ENCODE measurements at regions not wholly inside any gene's neighbourhood (a gene's known extent, or its start where the extent isn't known, plus 50 kb on each side); places are given as distances from the start of the nearest gene placed in this dataset.

DNA sequence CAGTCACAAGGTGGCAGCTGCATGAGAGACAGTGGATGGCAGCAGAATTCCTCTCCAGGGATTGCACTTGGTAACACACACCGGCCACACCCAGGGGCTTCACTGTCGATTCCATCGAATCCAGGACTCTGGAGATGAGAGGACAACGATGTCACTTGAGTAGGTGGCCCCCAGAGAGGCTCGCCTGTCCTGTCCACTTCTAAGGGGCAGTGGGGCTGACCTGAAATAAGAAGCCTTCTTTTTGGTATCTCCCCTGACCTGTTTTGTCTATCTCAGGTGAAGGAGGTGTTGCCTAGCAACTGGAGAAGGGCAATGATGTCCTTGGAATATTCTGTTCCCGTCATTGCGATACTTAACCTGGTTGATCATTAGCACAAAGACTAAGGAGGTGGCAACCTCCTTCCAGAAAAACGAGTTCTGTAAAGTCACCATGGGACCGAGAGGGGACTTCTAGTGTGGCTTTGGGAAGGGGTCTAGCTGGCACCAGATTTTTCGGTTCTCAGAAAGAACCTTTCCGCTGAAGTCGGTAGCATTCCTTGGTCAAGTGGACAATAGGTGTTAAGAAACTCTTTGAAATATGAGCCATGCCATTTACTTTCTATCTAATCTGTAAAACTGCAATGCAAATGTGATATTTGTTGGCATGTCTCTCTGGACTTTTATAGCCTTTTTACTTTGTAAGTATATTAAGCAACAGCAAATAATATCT is 85.2 kb upstream of the TMPRSS2 start:
- DNase-seq = no peak

DNA sequence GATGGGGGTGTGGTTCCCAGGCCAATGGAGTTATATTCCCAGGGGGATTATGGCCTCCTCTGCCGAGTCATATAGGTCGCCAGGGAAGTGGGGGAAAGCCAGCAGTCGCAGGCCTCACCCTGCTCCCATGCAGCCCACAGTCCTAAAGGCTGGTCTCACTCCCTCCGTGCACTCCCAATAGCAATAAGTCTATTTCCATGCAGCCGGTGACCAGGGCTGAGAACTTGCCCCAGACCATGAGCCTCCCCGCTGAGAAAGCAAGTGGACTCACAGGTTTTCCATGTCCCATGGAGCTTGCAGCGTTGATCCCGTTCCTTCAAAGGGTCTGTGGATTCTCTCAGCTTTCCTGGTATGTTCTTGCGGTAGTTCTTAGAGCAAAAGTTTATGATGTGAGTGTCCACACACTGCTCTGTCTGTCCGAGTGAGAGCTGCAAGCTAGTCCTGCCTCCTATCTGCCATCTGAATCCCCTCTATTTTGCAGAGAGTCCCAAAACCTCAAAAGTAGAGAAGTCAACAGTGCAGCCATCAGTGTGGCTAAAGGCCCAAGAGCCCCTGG is 81.7 kb upstream of the TMPRSS2 start:
- DNase-seq = no peak

DNA sequence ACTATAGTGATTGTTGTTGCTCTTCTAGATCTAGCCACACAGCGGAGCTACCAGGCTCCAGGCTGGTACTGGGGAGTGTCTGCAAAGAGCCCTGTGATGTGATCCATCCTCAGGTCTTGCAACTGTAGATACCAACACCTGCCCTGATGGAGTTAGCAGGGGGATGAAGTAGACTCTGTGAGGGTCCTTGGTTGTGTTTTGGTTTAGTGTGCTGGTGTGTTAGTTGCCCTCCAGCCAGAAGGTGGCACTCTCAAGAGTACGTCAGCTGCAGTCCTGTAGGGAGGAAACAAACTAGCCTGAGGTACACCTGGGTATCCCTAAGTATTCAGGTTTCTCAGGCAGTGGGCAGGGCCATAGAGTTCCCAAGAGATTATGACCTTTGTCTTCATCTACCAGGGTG is 81.2 kb upstream of the TMPRSS2 start:
- DNase-seq = no peak

DNA sequence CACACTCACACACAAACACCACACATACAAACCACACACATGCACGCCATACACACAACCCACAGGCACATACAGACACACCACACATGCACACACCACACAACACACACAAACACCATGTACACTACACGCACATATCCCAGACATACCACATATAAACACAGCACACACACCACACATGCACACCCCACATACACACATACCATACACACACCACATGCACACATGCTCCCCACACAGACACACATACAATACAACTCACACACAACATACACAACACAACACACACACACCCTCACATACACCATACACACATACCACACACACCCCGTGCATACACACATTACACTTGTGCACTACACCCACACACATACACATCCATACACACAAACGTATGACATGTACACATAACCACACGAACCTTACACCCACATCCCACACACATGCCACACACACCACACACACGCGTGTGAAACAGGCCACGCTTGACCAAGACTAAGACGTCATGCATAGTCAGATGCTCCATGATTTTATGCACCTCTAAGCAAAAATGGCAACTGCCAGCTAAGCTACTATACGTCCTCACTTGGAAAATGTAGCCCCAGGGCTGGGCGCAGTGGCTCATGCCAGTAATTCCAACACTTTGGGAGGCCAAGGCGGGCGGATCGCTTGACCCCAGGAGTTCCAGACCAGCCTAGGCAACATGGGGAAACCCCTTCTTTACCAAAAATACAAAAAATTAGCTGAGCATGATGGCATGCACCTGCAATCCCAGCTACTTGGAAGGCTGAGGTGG is 77.4 kb upstream of the TMPRSS2 start:
- DNase-seq = no peak

DNA sequence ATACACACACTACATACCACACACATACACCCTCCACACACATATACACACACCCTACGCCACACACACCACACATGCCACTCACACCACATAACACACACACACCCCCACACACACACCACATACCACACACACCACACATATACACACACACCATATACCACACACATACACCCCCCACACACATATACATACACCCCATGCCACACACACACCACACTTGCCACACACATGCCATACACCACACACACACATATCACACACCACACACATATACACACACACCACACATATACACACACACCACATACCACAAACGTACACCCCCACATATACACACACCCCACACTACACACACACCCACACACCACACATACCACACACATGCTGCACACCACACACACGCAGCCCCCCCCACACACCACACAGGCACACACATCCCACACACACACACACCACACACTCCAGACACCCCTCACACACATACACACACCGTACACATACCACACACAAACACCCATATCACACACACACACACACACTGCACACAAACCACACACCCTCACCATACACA is 76.7 kb upstream of the TMPRSS2 start:
- no peak for DNase-seq

DNA sequence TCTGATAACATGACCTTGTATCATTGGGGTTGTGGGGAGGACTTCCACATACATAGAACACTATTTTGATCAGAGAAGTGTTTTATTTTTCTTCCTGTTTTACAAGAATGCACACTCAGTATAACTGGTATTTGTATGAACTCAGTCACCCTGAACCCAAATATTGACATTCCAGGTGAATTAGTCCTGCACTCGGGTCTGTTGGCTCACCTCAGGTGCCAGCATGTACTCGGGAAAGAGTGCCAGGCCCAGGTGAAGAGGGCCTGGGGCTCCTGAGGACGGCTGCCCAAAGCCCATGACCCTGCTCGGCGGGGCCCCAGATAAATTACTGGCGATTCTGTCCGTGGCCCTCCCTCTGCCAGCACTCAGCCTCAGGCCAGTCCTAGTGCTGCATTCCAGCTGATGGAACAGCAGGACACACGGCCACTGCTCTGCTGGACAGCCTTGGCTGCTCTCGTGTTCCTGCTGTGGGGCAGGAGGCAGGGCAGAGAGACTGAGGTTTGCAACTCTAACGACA is 75.4 kb upstream of the TMPRSS2 start:
- no peak for DNase-seq

DNA sequence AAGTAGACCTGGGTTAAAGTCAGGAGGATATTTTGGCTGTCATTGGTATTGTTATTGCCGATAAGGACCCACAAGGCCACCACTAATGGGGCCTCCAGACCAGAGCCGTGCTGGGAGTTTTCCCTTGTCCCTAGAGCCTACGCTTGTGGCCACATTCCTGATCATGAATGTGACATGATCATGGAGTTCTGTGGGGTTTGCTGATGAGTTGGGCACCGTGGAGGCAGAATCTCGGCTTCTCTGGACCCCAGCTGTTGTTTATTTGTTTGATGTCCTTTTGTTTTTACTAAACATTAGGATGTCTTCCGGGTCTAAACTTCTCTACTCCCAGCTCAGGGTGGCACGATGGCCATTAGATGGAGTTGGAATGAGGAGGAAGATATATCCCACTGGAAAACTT is 74.9 kb upstream of the TMPRSS2 start:
- DNase-seq = no peak

DNA sequence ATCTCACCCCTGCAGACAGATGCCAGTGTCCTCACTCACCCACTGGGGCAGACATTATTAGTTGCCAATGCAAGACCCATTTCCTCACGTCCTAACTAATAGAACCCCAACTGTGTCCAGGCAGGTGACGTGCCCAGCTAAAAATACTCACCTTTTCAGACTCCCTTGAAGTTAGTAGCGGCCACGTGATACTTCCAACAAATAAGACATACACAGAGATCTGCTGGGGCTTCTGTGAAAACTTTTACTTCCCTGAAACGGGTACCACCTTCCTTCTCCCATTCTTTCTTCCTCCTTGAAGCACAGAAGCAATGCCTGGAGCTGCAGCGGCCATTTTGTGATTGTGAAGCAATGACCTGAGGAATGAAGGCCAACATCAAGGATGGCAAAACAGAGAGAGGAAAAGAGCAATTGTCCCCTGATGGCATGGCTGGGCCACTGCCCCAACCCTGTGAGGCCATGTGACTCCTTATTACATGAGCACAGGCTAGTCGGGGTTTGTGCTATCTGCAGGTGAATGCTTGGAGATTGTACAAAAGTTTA is 74.4 kb upstream of the TMPRSS2 start:
- DNase-seq = no peak

DNA sequence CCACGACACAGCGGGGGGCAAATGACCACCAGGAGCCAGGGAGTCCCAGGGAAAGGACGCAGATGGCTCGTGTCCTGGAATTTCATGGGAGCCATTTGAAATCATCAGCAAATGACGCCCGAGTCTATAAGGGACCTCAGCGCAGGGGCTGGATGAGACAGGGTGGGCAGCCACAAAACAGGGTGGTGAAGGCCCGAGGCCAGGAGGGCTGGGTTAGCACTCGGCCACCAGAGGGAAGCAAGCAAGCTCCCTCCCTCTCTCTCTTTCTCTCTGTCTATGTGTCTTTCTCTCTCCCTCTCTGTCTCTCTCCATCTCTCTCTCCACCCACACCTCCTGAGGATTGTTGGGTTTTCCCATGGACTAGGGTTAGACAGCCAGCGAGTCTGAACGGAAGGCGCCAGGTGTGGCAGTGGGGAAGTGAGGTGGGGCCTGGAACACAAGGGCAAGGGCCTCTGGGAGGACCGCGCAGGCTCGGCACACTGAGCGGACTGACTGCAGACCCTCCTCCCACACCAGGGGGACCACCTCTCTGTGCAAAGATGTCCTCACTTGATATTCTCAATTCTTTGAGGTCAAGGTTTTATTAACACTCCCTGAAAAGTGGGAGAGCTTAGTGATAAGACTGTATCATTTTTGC is 73.8 kb upstream of the TMPRSS2 start:
- DNase-seq = no peak

DNA sequence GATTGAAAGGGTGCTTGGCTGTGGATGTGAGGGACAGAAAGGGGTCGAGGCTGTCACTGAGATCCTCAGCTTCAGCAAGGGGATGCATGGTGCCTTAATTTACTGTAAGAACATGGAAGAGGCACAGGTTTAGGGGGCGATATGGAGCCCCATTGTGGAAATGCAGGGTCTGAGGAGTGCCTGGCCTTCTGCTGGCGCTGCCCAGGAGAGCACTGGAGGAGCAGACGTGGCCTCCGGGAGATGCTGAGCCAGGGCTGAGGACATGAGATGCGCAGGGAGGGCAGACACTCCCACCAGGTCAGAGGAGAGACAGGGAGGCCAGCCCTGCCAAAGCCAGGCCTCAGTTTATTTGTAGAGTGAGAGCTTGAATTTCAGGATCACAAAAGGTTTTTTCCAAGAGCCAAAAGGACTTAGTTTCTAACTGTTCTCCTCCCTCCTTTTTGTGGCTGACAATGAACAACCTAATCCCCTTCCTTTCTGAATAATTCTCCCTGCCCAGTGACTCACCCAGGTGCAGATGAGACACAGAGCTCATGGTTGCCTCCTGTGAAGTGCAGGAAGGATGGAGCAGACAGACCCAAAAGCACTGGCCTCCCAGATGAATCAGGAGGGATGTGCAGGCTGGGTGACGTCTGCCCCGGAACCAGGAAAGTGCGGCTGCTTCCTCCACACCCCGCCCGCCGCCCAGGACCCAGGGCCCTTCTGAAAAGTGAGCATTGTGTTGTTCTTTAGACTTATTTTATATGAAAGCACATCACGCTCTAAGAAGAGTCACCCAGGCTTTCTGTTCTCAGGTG is 73.0 kb upstream of the TMPRSS2 start:
- no peak for DNase-seq

DNA sequence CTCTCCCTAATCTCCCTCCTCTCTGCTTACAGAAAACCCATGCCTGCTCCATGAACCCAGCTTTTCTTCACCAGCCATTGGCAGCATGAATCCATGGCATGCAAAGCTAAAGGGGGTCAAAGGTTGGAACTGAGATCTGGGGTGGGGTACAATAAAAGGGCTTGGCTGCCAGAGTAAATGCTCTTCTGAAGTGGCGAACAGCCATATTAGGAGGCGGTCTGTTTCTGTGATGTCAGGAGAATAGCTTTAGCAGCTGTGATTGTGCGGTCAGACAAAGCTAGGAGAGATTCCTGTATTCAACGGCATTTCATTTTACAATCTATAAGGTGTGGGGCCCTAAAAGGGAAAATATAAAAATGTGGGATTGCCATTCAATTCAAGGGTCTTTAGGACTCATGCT is 71.7 kb upstream of the TMPRSS2 start:
- no peak for DNase-seq

DNA sequence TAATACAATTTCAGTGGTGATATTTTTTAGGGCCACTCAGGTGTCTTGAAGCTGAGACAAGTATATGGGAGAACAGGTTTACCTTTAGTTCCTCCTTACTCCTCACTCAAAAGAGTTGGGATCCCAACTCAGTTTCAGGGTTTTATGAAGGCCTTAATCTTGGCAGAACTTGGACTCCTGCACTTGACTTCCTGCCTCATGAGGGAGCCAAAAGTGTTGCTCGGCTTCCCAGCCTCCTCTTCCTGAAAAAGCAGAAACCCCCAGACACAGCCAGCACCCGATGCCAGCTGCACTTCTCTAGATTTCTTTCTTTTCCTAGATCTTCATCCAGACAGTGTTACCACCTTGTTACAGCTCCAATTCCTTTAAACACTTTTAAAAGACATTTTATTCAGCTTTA is 70.8 kb upstream of the TMPRSS2 start:
- no peak for DNase-seq

DNA sequence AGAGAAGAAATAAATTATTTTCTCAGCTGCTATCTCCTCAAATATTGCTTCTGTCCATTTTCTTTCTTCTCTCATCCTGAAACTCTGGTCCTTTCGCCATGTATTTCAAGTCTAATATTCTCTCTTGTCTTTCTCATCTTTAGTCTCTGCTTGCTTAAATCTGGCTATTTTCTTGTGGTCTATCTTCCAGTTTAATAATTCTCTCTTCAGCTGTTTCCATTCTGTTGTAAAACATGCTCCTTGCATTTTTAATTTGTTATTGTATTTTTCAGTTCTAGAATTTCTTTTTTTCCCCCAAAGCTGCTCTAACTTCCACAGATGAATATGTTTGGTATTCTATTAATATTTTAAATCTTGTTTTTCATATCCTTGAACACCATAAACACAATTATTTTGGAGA is 70.1 kb upstream of the TMPRSS2 start:
- no peak for DNase-seq

DNA sequence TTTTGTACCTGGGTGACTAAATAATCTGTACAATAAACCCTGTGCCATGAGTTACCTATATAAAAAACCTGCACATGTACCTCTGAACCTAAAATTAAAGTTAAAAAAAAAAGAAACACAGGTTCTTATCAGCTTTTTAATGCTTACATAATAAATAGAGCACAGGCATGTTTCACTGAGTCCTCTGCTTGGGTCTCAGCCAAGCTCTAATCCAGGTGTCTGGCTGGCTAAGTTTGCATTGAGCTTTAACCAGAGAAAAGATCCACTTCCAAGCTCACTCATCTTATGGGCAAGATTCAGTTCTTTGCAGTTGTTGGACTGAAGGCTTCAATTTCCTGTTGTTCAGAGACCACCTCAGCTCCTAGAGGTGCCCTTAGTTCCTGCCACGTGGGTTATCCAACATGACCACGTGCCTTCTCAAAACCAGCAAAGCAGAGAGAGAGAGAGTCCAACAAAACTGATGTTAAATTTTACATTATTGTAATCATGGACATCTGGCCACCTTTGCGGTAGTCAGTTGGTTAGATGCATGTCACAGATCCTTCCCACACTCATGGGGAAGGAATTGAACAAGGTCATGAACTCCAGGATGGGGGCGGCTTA is 68.2 kb upstream of the TMPRSS2 start:
- no peak for DNase-seq

DNA sequence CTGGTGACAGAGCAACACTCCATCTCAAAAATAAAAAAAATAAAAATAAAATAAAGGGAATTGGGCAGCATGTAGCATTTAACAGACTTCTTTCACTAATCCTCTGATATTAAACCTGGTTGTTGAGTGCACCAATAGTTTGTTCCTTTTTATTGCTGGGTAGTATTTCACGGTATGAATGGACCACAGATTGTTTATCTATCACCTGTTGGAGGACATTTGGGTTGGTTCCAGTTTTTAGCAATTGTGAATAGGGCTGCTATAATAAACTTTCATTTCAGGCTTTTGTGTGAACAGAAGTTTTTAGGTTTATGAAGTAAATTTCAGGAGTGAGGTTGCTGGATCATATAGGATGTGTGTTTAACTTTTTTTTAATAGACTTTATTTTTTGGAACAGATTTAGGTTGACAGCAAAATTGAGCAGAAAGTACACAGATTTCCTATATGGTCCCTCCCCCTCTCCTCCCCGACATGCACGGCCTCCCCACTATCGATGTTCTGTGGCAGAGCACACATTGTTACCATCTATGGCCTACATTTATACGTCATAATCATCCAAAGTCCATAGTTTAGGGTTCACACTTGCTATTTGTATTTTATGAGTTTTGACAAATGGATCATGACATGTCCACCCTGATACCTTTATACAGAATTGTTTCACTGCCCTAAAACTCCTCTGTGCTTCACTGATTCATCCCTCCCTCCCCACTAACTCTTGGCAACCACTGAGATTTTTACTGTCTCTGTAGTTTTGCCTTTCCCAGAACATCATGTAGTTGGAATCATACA is 66.1 kb upstream of the TMPRSS2 start:
- no peak for DNase-seq

DNA sequence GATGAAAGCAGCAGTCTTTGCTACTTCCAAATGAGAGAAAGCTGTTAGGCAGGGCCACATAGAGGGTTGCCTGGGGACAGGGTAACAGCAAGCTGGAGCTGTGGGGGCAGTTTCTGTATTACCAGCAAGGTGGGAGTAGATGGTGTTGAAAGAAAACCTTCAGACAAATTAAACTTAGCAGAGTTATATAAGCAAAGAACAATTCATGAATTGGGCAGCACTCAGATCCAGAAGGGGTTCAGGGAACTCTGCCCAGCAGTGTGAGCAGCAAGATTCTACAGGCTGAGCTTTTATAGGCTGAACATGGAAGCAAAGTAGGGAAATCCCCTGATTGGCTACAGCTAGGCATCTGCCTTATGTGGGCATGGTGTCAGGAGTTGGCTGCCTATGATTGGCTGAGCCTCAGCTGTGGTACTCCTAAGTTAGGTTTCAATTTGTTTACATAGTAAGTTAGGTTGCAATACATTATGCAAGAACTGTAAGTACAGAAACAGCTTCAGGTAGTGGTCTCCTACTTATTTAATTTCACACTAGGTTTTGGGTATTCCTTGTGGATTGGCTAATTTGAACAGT is 64.1 kb upstream of the TMPRSS2 start:
- no peak for DNase-seq

DNA sequence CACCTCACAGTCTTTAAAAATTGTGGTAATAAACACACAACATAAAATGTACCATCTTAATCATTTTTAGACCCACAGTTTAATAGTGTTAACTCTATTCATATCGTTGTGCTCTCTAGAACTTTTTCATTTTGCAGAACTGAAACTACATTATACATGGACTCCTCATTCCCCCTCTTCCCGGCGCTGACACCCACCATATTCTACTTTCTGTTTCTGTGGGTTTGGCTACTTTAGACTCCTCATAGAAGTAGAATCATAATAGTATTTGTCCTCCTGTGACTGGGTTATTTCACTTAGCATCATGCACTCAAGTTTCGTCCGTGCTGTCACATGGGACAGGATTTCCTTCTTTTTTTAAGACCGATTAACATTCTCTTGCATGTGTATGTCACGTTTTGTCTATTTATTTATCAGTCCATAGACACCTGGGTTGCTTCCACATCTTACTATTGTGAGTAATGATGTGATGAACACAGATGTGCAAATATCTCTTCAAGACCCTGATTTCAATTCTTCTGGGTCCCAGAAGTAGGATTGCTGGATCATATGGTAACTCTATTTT is 62.9 kb upstream of the TMPRSS2 start:
- DNase-seq = no peak

DNA sequence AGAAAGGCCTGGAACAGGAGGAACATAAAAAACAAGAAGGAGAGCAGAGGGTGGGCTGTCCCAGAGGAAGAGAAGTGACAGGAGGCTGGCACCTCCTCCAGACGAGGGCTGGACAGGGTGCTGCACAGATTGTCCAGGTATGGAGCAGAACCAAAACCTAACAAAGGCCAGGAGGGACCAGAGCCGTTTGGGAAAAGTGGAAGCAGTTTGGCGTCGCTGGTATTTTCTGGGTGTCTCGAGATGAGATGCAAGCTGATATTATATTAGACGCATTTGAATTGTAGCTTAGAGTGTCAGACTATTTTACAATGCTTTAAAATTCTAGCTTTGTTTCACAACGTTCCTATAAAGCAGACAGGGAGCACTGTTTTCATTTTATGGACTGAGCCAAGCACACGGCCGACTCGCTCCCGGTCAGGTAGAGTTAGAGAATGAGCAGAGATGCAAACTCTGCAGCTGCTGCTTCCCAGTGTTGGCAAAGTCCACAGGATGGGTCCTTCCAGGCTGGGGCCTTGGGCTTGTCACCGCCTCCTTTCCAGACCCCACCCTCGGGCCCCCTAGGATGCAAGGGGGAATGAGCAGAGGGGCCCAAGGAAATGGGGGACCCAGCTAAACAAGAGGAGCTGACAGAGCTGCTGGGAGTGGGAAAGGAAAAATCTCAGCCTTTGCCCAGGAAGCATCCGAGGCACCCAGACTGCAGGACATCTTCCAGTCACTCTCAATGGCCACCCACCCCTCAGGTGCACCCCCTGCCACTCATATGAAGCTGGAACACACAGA is 60.8 kb upstream of the TMPRSS2 start:
- DNase-seq = no peak

All from muscle of arm (tissue), 1 donor.